K562 (cell line): ENCODE measurements at regions not wholly inside any gene's neighbourhood (a gene's known extent, or its start where the extent isn't known, plus 50 kb on each side); places are given as distances from the start of the nearest gene placed in this dataset.

Source experiments
- ATAC-seq: fragments of 200-7000 bp; cut with Tn5 transposase; 3 replicates; pipeline ENCODE4 v1.9.1; 2020; ENCODE audit warnings: moderate library complexity
- BruUV-seq: library from RNA; stranded (reverse); fragments of 400-500 nt; replicated peaks from 2 replicates; lab custom pipeline; 2021; lab: Mats Ljungman, UMichigan
- CTCF ChIA-PET: fragments of 300-600 bp; formaldehyde crosslinking; extraction: SDS; loops from one replicate; lab custom pipeline; 2021; ENCODE audit warnings: low intra/inter-chr PET ratio; lab: Yijun Ruan, JAX
- POLR2A ChIA-PET: fragments of 300-600, 350-650 bp; sonication (Branson Sonifier 250); formaldehyde crosslinking; extraction: SDS; loops from one replicate; lab custom pipeline; 2021; ENCODE audit warnings: antibody characterized with exemption, inconsistent platforms; lab: Yijun Ruan, JAX
- DNase-seq, 4 experiments: peaks; one replicate each; pipeline versions ENCODE4 v3.0.0 to v3.0.0-alpha.2; 2011 to 2018; ENCODE audit warnings: low spot score in 3 of 4, mixed read lengths in 3 of 4; ENCODE audit errors: extremely low read depth in 1 of 4
- FAIRE-seq: peaks from 2 replicates; lab custom pipeline; 2011; peaks lifted over from hg19 to GRCh38; lab: Jason Lieb, UNC
- H2AFZ ChIP-seq: 2 replicates; pipeline ENCODE4 v1.6.0; 2011; ENCODE audit warnings: low read depth, low read length, control low read depth, inconsistent platforms
- H3K27ac ChIP-seq: fragments of 200-600 bp; 3 replicates; pipeline ENCODE4 v1.8.0; 2011; ENCODE audit warnings: low read depth, mild to moderate bottlenecking, control low read depth, inconsistent platforms, low read length, moderate library complexity, mixed read lengths; ENCODE audit errors: extremely low read depth
- H3K27me3 ChIP-seq, 2 experiments: fragments of 300-600 bp in 1 of 2; 2 replicates in 1 of 2; 3 replicates in 1 of 2; pipeline versions ENCODE4 v1.6.0 to v1.8.0; 2011; ENCODE audit warnings: inconsistent platforms in 2 of 2, low read length in 2 of 2, mild to moderate bottlenecking in 1 of 2, mixed read lengths in 1 of 2, moderate library complexity in 1 of 2; ENCODE audit not compliant: control insufficient read depth in 2 of 2, insufficient read depth in 2 of 2
- H3K36me3 ChIP-seq: fragments of 300-600 bp; 3 replicates; pipeline ENCODE4 v1.8.0; 2011; ENCODE audit warnings: mild to moderate bottlenecking, low read length, inconsistent platforms; ENCODE audit not compliant: control insufficient read depth, insufficient read depth
- H3K4me1 ChIP-seq, 2 experiments: fragments of 200-600 bp in 1 of 2; replicated peaks in 1 of 2; 2 replicates in 1 of 2; 3 replicates in 1 of 2; pipeline versions ENCODE4 v1.5.1 to v1.8.0; 2011; ENCODE audit warnings: inconsistent platforms in 2 of 2, low read length in 2 of 2, mild to moderate bottlenecking in 1 of 2, mixed read lengths in 1 of 2, moderate library complexity in 1 of 2; ENCODE audit not compliant: control insufficient read depth in 2 of 2, insufficient read depth in 2 of 2
- H3K4me2 ChIP-seq: 2 replicates; pipeline ENCODE4 v1.6.1; 2011; ENCODE audit warnings: low read length, control low read depth, inconsistent platforms, mixed read lengths; ENCODE audit not compliant: insufficient read depth
- H3K4me3 ChIP-seq: fragments of 200-600 bp; sonication (generic), shearing (Covaris generic); 2 replicates; pipeline ENCODE4 v1.5.1; 2016; ENCODE audit warnings: control low read depth, inconsistent platforms
- H3K79me2 ChIP-seq: fragments of 200-600 bp; 3 replicates; pipeline ENCODE4 v1.8.0; 2011; ENCODE audit warnings: low read length, inconsistent platforms; ENCODE audit not compliant: control insufficient read depth, insufficient read depth
- H3K9ac ChIP-seq, 2 experiments: 2 replicates each; pipeline versions ENCODE4 v1.6.0 to v1.6.1; 2011; ENCODE audit warnings: low read depth in 2 of 2, low read length in 2 of 2, control low read depth in 1 of 2, inconsistent platforms in 1 of 2, mild to moderate bottlenecking in 1 of 2, mixed read lengths in 1 of 2; ENCODE audit not compliant: insufficient read depth in 1 of 2
- H3K9me1 ChIP-seq: one replicate; pipeline ENCODE4 v1.6.0; 2011; ENCODE audit warnings: inconsistent platforms, mild to moderate bottlenecking, low read length, moderate library complexity; ENCODE audit not compliant: control insufficient read depth, insufficient read depth
- H3K9me3 ChIP-seq: replicated peaks from 2 replicates; pipeline ENCODE4 v1.5.1; 2011; ENCODE audit warnings: low read depth, low read length, inconsistent platforms; ENCODE audit not compliant: control insufficient read depth, insufficient read depth
- H4K20me1 ChIP-seq: replicated peaks from 2 replicates; pipeline ENCODE4 v1.6.1; 2011; ENCODE audit warnings: low read length, inconsistent platforms, mixed read lengths; ENCODE audit not compliant: control insufficient read depth, insufficient read depth
- CBFB ChIP-seq: sonication (generic); formaldehyde crosslinking; IDR thresholded peaks from 2 replicates; pipeline ENCODE4 v1.4.0; 2020; ENCODE audit warnings: mild to moderate bottlenecking, missing genetic modification reagents
- CBX3 ChIP-seq, 2 experiments: IDR thresholded peaks; 1 replicate in 1 of 2; 2 replicates in 1 of 2; pipeline ENCODE4 v1.6.1; 2012; ENCODE audit warnings: inconsistent platforms in 2 of 2, low read length in 2 of 2, borderline replicate concordance in 1 of 2, control low read depth in 1 of 2
- CSDE1 ChIP-seq, 2 experiments: fragments of 450-650 bp; IDR thresholded peaks; 2 replicates each; pipeline ENCODE4 v1.6.1; 2016; ENCODE audit warnings: mild to moderate bottlenecking in 1 of 2
- GTF2A2 ChIP-seq: IDR thresholded peaks from 2 replicates; pipeline ENCODE4 v1.6.1; 2016; ENCODE audit warnings: mild to moderate bottlenecking, missing genetic modification characterization, missing compliant biosample characterization
- JUN ChIP-seq, 2 experiments: sonication (generic) in 1 of 2; formaldehyde crosslinking in 1 of 2; IDR thresholded peaks; 2 replicates each; pipeline versions ENCODE4 v1.6.1 to v1.8.0; 2012 to 2022; ENCODE audit warnings: borderline replicate concordance in 2 of 2, mild to moderate bottlenecking in 2 of 2, improper control_type of control experiment in 1 of 2, low read depth in 1 of 2, low read length in 1 of 2, missing genetic modification reagents in 1 of 2
- MEF2A ChIP-seq: IDR thresholded peaks from 2 replicates; pipeline ENCODE4 v1.6.1; 2011; ENCODE audit warnings: low read depth, mild to moderate bottlenecking, low read length, moderate library complexity; ENCODE audit not compliant: control insufficient read depth
- PHF8 ChIP-seq: fragments of 200-600 bp; sonication (generic); IDR thresholded peaks from 2 replicates; pipeline ENCODE4 v1.6.1; 2012; ENCODE audit warnings: mixed run types, mild to moderate bottlenecking, inconsistent platforms, low read length, moderate library complexity, borderline replicate concordance
- ZNF347 ChIP-seq: fragments of 450-650 bp; formaldehyde crosslinking; IDR thresholded peaks from 2 replicates; pipeline ENCODE4 v1.4.0; 2020; ENCODE audit warnings: low read depth, mild to moderate bottlenecking, moderate library complexity
- WGBS: fragments of 100-300 bp; shearing (Covaris generic); methylation state at CpG from one replicate; pipeline ENCODE4 v1.1.6; 2016; ENCODE audit warnings: low coverage, mixed read lengths; ENCODE audit not compliant: insufficient coverage; ENCODE audit errors: missing lambda C conversion rate; 5-methylcytosine and 5-hydroxymethylcytosine counted together
- in situ Hi-C: fragments of 300-500 bp; cut with MboI; formaldehyde crosslinking; loops from 4 replicates; pipeline ENCODE4 v1.15.0; 2018; ENCODE audit warnings: inconsistent platforms, mixed read lengths
- intact Hi-C: fragments of 100-400 bp; cut with micrococcal nuclease; formaldehyde crosslinking; loops from 2 replicates; pipeline ENCODE4 v1.14.2; 2022
- TF ChIP-seq, protein P1 (sequence below): sonication (generic); formaldehyde crosslinking; IDR thresholded peaks from 2 replicates; pipeline ENCODE4 v1.8.0; 2022; ENCODE audit warnings: mild to moderate bottlenecking, low read depth, missing genetic modification reagents
- TF ChIP-seq, protein P2 (sequence below): fragments of 450-650 bp; IDR thresholded peaks from 2 replicates; pipeline ENCODE4 v1.6.1; 2016; ENCODE audit warnings: mild to moderate bottlenecking, moderate library complexity

DNA sequence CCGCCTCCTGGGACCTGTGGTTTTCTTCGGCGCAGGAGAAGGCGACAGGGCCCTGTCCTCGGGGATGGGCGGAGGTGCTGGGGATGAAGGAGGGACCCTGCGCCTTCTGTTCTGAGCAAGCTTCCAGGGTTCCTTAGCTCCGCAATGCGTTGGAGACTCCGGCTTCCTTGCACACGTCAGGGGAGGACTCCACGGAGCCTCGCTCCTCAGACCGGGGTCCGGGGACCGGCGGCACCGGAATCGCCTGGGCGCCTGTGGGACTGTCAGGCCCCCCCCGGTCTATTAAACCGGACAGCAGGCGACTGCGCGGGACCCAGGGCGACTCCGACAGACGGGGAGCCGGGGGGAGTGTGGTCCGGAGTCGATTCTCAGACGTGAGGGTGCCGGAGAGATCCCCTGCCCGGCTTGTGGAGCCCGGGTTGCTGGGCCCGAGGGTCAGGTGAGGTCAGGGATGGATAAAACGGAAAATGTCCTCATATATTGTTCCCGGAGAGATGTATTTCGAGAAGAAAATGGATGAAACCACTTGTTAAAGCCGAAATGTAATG, 227.4 kb downstream of the TEX29 start:
- DNase-seq (no peak), FAIRE-seq (no peak), ATAC-seq (no peak)
- intact Hi-C loops = no loop called here
- ChIA-PET POLR2A (no interaction called here), CTCF (no interaction called here)
- H3K79me2 ChIP-seq = no peaks in the 10 kb centered on the region
- no peaks in the 10 kb centered on the region for H3K9me3 ChIP-seq
- no peaks in the 10 kb centered on the region for H3K9me1 ChIP-seq
- H3K4me3 ChIP-seq = no peak overlapping the region
- no peak overlapping the region for H2AFZ ChIP-seq
- no peaks in the 10 kb centered on the region for H3K4me1 ChIP-seq
- no peak overlapping the region for H3K27ac ChIP-seq
- H3K27me3 ChIP-seq = peaks cover 3 to 21% of the 10 kb centered on the region in 2 experiments; a peak in 3 of 5 replicates
- no TSS peak for BruUV-seq
- H3K9ac ChIP-seq = no peak overlapping the region
- H4K20me1 ChIP-seq = no peaks in the 10 kb centered on the region
- H3K36me3 ChIP-seq = no peaks in the 10 kb centered on the region
- H3K4me2 ChIP-seq = no peak overlapping the region
- in situ Hi-C loops = no loop called here
- 3% methylated on average over 19 of the region's 40 CpGs for WGBS
- TF ChIP-seq CSDE1 (IDR thresholded peaks at IDR 0.05) (no peak), CBX3 (IDR thresholded peaks at IDR 0.05; ENCODE audit: borderline replicate concordance in 1 of 2, low read length in 2 of 2) (no peak), MEF2A (no peak), ZNF347 (CRISPR knock-in tag) (no peak), GTF2A2 (no peak), PHF8 (no peak), CBFB (CRISPR knock-in tag) (no peak), JUN (IDR thresholded peaks at IDR 0.05; ENCODE audit: borderline replicate concordance, low read depth, low read length) (no peak), JUN (CRISPR knock-in tag; IDR thresholded peaks at IDR 0.05; ENCODE audit: borderline replicate concordance) (no peak)
- TF ChIP-seq, protein P1, sequence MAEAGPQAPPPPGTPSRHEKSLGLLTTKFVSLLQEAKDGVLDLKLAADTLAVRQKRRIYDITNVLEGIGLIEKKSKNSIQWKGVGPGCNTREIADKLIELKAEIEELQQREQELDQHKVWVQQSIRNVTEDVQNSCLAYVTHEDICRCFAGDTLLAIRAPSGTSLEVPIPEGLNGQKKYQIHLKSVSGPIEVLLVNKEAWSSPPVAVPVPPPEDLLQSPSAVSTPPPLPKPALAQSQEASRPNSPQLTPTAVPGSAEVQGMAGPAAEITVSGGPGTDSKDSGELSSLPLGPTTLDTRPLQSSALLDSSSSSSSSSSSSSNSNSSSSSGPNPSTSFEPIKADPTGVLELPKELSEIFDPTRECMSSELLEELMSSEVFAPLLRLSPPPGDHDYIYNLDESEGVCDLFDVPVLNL = no peak
- TF ChIP-seq, protein P2, sequence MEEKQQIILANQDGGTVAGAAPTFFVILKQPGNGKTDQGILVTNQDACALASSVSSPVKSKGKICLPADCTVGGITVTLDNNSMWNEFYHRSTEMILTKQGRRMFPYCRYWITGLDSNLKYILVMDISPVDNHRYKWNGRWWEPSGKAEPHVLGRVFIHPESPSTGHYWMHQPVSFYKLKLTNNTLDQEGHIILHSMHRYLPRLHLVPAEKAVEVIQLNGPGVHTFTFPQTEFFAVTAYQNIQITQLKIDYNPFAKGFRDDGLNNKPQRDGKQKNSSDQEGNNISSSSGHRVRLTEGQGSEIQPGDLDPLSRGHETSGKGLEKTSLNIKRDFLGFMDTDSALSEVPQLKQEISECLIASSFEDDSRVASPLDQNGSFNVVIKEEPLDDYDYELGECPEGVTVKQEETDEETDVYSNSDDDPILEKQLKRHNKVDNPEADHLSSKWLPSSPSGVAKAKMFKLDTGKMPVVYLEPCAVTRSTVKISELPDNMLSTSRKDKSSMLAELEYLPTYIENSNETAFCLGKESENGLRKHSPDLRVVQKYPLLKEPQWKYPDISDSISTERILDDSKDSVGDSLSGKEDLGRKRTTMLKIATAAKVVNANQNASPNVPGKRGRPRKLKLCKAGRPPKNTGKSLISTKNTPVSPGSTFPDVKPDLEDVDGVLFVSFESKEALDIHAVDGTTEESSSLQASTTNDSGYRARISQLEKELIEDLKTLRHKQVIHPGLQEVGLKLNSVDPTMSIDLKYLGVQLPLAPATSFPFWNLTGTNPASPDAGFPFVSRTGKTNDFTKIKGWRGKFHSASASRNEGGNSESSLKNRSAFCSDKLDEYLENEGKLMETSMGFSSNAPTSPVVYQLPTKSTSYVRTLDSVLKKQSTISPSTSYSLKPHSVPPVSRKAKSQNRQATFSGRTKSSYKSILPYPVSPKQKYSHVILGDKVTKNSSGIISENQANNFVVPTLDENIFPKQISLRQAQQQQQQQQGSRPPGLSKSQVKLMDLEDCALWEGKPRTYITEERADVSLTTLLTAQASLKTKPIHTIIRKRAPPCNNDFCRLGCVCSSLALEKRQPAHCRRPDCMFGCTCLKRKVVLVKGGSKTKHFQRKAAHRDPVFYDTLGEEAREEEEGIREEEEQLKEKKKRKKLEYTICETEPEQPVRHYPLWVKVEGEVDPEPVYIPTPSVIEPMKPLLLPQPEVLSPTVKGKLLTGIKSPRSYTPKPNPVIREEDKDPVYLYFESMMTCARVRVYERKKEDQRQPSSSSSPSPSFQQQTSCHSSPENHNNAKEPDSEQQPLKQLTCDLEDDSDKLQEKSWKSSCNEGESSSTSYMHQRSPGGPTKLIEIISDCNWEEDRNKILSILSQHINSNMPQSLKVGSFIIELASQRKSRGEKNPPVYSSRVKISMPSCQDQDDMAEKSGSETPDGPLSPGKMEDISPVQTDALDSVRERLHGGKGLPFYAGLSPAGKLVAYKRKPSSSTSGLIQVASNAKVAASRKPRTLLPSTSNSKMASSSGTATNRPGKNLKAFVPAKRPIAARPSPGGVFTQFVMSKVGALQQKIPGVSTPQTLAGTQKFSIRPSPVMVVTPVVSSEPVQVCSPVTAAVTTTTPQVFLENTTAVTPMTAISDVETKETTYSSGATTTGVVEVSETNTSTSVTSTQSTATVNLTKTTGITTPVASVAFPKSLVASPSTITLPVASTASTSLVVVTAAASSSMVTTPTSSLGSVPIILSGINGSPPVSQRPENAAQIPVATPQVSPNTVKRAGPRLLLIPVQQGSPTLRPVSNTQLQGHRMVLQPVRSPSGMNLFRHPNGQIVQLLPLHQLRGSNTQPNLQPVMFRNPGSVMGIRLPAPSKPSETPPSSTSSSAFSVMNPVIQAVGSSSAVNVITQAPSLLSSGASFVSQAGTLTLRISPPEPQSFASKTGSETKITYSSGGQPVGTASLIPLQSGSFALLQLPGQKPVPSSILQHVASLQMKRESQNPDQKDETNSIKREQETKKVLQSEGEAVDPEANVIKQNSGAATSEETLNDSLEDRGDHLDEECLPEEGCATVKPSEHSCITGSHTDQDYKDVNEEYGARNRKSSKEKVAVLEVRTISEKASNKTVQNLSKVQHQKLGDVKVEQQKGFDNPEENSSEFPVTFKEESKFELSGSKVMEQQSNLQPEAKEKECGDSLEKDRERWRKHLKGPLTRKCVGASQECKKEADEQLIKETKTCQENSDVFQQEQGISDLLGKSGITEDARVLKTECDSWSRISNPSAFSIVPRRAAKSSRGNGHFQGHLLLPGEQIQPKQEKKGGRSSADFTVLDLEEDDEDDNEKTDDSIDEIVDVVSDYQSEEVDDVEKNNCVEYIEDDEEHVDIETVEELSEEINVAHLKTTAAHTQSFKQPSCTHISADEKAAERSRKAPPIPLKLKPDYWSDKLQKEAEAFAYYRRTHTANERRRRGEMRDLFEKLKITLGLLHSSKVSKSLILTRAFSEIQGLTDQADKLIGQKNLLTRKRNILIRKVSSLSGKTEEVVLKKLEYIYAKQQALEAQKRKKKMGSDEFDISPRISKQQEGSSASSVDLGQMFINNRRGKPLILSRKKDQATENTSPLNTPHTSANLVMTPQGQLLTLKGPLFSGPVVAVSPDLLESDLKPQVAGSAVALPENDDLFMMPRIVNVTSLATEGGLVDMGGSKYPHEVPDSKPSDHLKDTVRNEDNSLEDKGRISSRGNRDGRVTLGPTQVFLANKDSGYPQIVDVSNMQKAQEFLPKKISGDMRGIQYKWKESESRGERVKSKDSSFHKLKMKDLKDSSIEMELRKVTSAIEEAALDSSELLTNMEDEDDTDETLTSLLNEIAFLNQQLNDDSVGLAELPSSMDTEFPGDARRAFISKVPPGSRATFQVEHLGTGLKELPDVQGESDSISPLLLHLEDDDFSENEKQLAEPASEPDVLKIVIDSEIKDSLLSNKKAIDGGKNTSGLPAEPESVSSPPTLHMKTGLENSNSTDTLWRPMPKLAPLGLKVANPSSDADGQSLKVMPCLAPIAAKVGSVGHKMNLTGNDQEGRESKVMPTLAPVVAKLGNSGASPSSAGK = no peak
